GM10248 (cell line): ENCODE measurements at regions not wholly inside any gene's neighbourhood (a gene's known extent, or its start where the extent isn't known, plus 50 kb on each side); places are given as distances from the start of the nearest gene placed in this dataset.
A peak's percentile ranks its signal among the peaks of the same experiment; 100 is the strongest.

Source experiments
- CTCF ChIA-PET: fragments of 300-600 bp; sonication (Branson Sonifier 250); formaldehyde crosslinking; extraction: SDS; loops from one replicate; lab custom pipeline; 2021; ENCODE audit warnings: antibody characterized with exemption; lab: Yijun Ruan, JAX
- POLR2A ChIA-PET: fragments of 350-650 bp; sonication (Branson Sonifier 250); formaldehyde crosslinking; extraction: SDS; loops from one replicate; lab custom pipeline; 2020; ENCODE audit warnings: antibody characterized with exemption; lab: Yijun Ruan, JAX
- DNase-seq: peaks from one replicate; pipeline ENCODE4 v3.0.0; 2012; ENCODE audit errors: extremely low spot score
- CTCF ChIP-seq: IDR thresholded peaks from 2 replicates; pipeline ENCODE4 v1.5.1; 2012; ENCODE audit warnings: mild to moderate bottlenecking, low read depth; ENCODE audit errors: extremely low read depth, missing control alignments, control extremely low read depth

- ChIA-PET CTCF (no interaction called here), POLR2A (no interaction called here)
- no peak for TF ChIP-seq CTCF
- no peak for DNase-seq
These were observed 348.6 kb downstream of the USP25 start for GRCh38 chr21:16078382-16078781.

- DNase-seq: no peak
- CTCF ChIA-PET: interaction anchor here (1.6 kb wide), 1 partner anchor 250 kb away, joined by 4 read pairs; no protein-coding TSS in a partner anchor
- TF ChIP-seq CTCF: no peak
- POLR2A ChIA-PET: no interaction called here
These were observed 350.0 kb downstream of the USP25 start for GRCh38 chr21:16079830-16080229.

GRCh38 chr21:16081304-16081703 lies 351.5 kb downstream of the USP25 start:
- TF ChIP-seq CTCF: no peak
- ChIA-PET CTCF (interaction anchor here (0.6 to 3.3 kb wide), 10 partner anchors 9 to 249 kb away, joined by 3 to 26 read pairs (median 4); no protein-coding TSS in a partner anchor), POLR2A (no interaction called here)
- DNase-seq: no peak

GRCh38 chr21:16082038-16082816 lies 352.4 kb downstream of the USP25 start:
- POLR2A ChIA-PET: no interaction called here
- DNase-seq: no peak

GRCh38 chr21:16084776-16085364 lies 355.1 kb downstream of the USP25 start:
- ChIA-PET CTCF (interaction anchor here (1.2 to 1.7 kb wide), 3 partner anchors 9 to 361 kb away, joined by 3 to 5 read pairs (median 4); no protein-coding TSS in a partner anchor), POLR2A (no interaction called here)
- no peak for TF ChIP-seq CTCF
- DNase-seq: no peak

More at GRCh38 chr21:16082038-16082816, 352.4 kb downstream of the USP25 start:
- CTCF ChIA-PET: interaction anchor here (0.6 to 3.3 kb wide), 15 partner anchors 8 to 254 kb away, joined by 3 to 26 read pairs (median 3); no protein-coding TSS in a partner anchor
- peak; percentile 7 for TF ChIP-seq CTCF

- POLR2A ChIA-PET: no interaction called here
- TF ChIP-seq CTCF: no peak
- CTCF ChIA-PET: interaction anchor here (1.2 to 1.7 kb wide), 3 partner anchors 8 to 361 kb away, joined by 3 to 5 read pairs (median 4); no protein-coding TSS in a partner anchor
- DNase-seq: no peak
These were observed 355.6 kb downstream of the USP25 start for GRCh38 chr21:16085421-16085820.
